H1 (cell line): ENCODE measurements at regions not wholly inside any gene's neighbourhood (a gene's known extent, or its start where the extent isn't known, plus 50 kb on each side); places are given as distances from the start of the nearest gene placed in this dataset.

ENCODE experiments used
- E2F6 ChIP-seq: IDR thresholded peaks from 2 replicates; pipeline ENCODE4 v1.6.1; 2012; ENCODE audit warnings: inconsistent platforms
- EZH2 ChIP-seq: fragments of 200-600 bp; sonication (generic); IDR thresholded peaks from 2 replicates; pipeline ENCODE4 v1.7.1; 2012; ENCODE audit warnings: low read depth, mild to moderate bottlenecking, moderate library complexity, low read length, inconsistent platforms; ENCODE audit not compliant: severe bottlenecking
- NRF1 ChIP-seq: IDR thresholded peaks from 2 replicates; pipeline ENCODE4 v1.6.1; 2011; ENCODE audit warnings: mild to moderate bottlenecking, low read depth, low read length, improper control_type of control experiment
- POLR2A ChIP-seq, 2 experiments: IDR thresholded peaks; 1 replicate in 1 of 2; 2 replicates in 1 of 2; pipeline ENCODE4 v1.6.1; 2011; ENCODE audit warnings: low read depth in 2 of 2, low read length in 2 of 2, mild to moderate bottlenecking in 2 of 2; ENCODE audit errors: control extremely low read depth in 1 of 2
- SIN3A ChIP-seq, 2 experiments: IDR thresholded peaks in 1 of 2; conservative IDR thresholded peaks in 1 of 2; 2 replicates each; pipeline ENCODE4 v1.6.1; 2011 to 2012; ENCODE audit warnings: low read length in 2 of 2, improper control_type of control experiment in 1 of 2, low read depth in 1 of 2, mild to moderate bottlenecking in 1 of 2
- TF ChIP-seq, protein P1 (sequence below), 3 experiments: IDR thresholded peaks; 1 replicate in 2 of 3; 2 replicates in 1 of 3; pipeline versions ENCODE4 v1.5.1 to v1.6.1; 2011; ENCODE audit warnings: low read length in 3 of 3, mild to moderate bottlenecking in 3 of 3, inconsistent platforms in 2 of 3, low read depth in 1 of 3, moderate library complexity in 1 of 3; ENCODE audit not compliant: insufficient read depth in 1 of 3; ENCODE audit errors: control extremely low read depth in 1 of 3

DNA sequence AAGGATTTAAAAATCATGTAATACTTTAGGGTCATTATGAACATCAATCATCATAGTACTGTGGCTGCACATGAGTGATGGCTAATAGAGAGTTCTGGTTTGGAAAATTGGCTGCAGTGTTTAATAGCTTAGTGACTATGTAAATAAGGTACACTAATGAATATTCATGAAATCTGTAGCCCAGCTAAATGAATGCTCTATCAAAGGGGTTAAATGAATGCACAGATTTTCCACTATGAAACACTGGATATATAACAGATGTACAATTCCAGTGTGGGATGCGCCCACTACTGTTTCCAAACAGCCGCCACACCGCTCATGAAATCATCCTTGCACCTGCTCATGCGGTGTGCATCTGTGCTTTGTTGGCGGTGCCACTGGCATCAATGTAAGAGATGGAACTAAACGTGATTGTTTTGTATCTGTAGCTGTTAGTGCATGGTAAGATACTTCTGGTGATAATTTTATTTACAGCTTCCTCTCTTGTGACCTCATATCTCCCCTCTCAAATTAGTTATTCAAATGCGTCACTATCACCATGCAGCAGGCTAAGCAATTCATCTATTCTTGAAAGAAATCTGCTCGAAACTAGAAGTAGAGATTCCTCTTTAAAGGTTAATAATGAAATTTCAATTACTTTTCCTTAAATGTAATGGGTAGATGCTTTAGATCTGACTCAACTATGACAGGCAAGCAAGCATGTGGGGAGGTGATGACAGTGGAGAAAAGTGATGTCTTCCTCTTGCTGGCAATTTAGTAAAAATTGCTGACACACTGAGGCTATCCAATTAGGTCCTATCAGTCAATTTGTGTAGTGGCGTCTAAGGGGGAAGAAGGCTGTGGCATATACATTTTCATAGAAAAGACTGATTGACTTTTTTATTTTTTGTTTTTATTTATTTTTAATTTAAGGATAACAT is 433.6 kb downstream of the AEBP2 start:
- TF ChIP-seq E2F6 (no peak), SIN3A (conservative IDR thresholded peaks at IDR 0.05 in 1 of 2, IDR thresholded peaks at IDR 0.05 in 1 of 2; ENCODE audit: low read depth in 1 of 2, low read length in 2 of 2) (no peak), NRF1 (no peak), EZH2 (no peak), POLR2A (IDR thresholded peaks at IDR 0.05; ENCODE audit: control extremely low read depth in 1 of 2, low read depth in 2 of 2, low read length in 2 of 2) (no peak)
- TF ChIP-seq, protein P1, sequence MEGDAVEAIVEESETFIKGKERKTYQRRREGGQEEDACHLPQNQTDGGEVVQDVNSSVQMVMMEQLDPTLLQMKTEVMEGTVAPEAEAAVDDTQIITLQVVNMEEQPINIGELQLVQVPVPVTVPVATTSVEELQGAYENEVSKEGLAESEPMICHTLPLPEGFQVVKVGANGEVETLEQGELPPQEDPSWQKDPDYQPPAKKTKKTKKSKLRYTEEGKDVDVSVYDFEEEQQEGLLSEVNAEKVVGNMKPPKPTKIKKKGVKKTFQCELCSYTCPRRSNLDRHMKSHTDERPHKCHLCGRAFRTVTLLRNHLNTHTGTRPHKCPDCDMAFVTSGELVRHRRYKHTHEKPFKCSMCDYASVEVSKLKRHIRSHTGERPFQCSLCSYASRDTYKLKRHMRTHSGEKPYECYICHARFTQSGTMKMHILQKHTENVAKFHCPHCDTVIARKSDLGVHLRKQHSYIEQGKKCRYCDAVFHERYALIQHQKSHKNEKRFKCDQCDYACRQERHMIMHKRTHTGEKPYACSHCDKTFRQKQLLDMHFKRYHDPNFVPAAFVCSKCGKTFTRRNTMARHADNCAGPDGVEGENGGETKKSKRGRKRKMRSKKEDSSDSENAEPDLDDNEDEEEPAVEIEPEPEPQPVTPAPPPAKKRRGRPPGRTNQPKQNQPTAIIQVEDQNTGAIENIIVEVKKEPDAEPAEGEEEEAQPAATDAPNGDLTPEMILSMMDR (IDR thresholded peaks at IDR 0.05; ENCODE audit: control extremely low read depth in 1 of 3, insufficient read depth in 1 of 3, low read depth in 1 of 3, low read length in 3 of 3), result no peak
